Fibroblast of villous mesenchyme (primary cell): ENCODE measurements at regions not wholly inside any gene's neighbourhood (a gene's known extent, or its start where the extent isn't known, plus 50 kb on each side); places are given as distances from the start of the nearest gene placed in this dataset.
A peak's percentile ranks its signal among the peaks of the same experiment; 100 is the strongest.

Experiments used
- DNase-seq: peaks from one replicate; pipeline ENCODE4 v3.0.0-alpha.2; 2010; ENCODE audit warnings: low read depth
- H3K4me3 ChIP-seq: 2 replicates; pipeline ENCODE4 v1.5.1; 2011; ENCODE audit warnings: low read depth, mild to moderate bottlenecking, low read length
- CTCF ChIP-seq: IDR thresholded peaks from 2 replicates; pipeline ENCODE4 v1.5.1; 2012; ENCODE audit warnings: low read depth, mild to moderate bottlenecking, low read length; ENCODE audit not compliant: insufficient read depth

GRCh38 chr17:33463887-33464286 lies 170.8 kb upstream of the ASIC2 start:
- no peak for DNase-seq
- TF ChIP-seq CTCF, result no peak
- H3K4me3 ChIP-seq, result no peak overlapping the region

- H3K4me3 ChIP-seq, result no peak overlapping the region
- peak; percentile 82 for DNase-seq
- TF ChIP-seq CTCF, result no peak
These were observed 171.7 kb upstream of the ASIC2 start for GRCh38 chr17:33464669-33465280.

GRCh38 chr17:33469421-33469820 lies 176.3 kb upstream of the ASIC2 start:
- no peak for DNase-seq
- no peak for TF ChIP-seq CTCF
- no peak overlapping the region for H3K4me3 ChIP-seq

- no peak overlapping the region for H3K4me3 ChIP-seq
- peak; percentile 96 for DNase-seq
- TF ChIP-seq CTCF, result no peak
These were observed 176.8 kb upstream of the ASIC2 start for GRCh38 chr17:33469911-33470310.

GRCh38 chr17:33473061-33473460 lies 180.0 kb upstream of the ASIC2 start:
- no peak for DNase-seq
- H3K4me3 ChIP-seq, result no peak overlapping the region
- TF ChIP-seq CTCF, result no peak

- TF ChIP-seq CTCF, result no peak
- no peak for DNase-seq
- no peak overlapping the region for H3K4me3 ChIP-seq
These were observed 181.7 kb upstream of the ASIC2 start for GRCh38 chr17:33474789-33475188.

GRCh38 chr17:33475594-33475993 lies 182.5 kb upstream of the ASIC2 start:
- H3K4me3 ChIP-seq, result no peak overlapping the region
- DNase-seq, result no peak
- TF ChIP-seq CTCF, result no peak
